Muscle of leg (tissue), 3 donors: ENCODE measurements at regions not wholly inside any gene's neighbourhood (a gene's known extent, or its start where the extent isn't known, plus 50 kb on each side); places are given as distances from the start of the nearest gene placed in this dataset.

Experiments used
- DNase-seq: peaks from one replicate; pipeline ENCODE4 v3.0.0; 2013
- H3K27ac ChIP-seq: one replicate; pipeline ENCODE4 v1.5.1; 2013; ENCODE audit warnings: mild to moderate bottlenecking, low read length, control low read depth
- H3K27me3 ChIP-seq: one replicate; pipeline ENCODE4 v1.6.1; 2013; ENCODE audit warnings: low read length; ENCODE audit not compliant: control insufficient read depth, insufficient read depth
- H3K36me3 ChIP-seq: one replicate; pipeline ENCODE4 v1.6.1; 2013; ENCODE audit warnings: low read length; ENCODE audit not compliant: control insufficient read depth, insufficient read depth
- H3K4me1 ChIP-seq: one replicate; pipeline ENCODE4 v1.6.1; 2013; ENCODE audit warnings: low read length; ENCODE audit not compliant: control insufficient read depth, insufficient read depth
- H3K4me3 ChIP-seq: one replicate; pipeline ENCODE4 v1.5.1; 2013; ENCODE audit warnings: low read length, control low read depth
- H3K9me3 ChIP-seq: replicated peaks from 2 replicates; pipeline ENCODE4 v1.6.1; 2013; ENCODE audit warnings: low read depth, low read length; ENCODE audit not compliant: control insufficient read depth
- WGBS: methylation state at CpG from one replicate; pipeline ENCODE4 v1.1.5; 2013; ENCODE audit warnings: missing lambda C conversion rate; ENCODE audit not compliant: insufficient coverage; 5-methylcytosine and 5-hydroxymethylcytosine counted together

GRCh38 chr14:89613260-89614008 lies 196.4 kb upstream of the FOXN3 start:
- no CpG with 5 or more reads among the region's 5 CpGs for WGBS
- Histone ChIP-seq H3K27ac (no peak overlapping the region), H3K9me3 (peaks cover 2% of the 10 kb centered on the region), H3K36me3 (no peaks in the 10 kb centered on the region), H3K4me3 (no peak overlapping the region), H3K4me1 (peaks cover 17% of the 10 kb centered on the region), H3K27me3 (no peaks in the 10 kb centered on the region)
- no peak for DNase-seq

- peak; percentile 46 for DNase-seq
- Histone ChIP-seq H3K4me1 (peaks cover 10% of the 10 kb centered on the region), H3K4me3 (no peak overlapping the region), H3K36me3 (no peaks in the 10 kb centered on the region), H3K27ac (no peak overlapping the region), H3K9me3 (peaks cover 6% of the 10 kb centered on the region), H3K27me3 (no peaks in the 10 kb centered on the region)
- WGBS = 32% methylated on average over 5 of the region's 12 CpGs
Observed at GRCh38 chr14:89609500-89610100, 192.6 kb upstream of the FOXN3 start.

- H3K36me3 ChIP-seq = no peaks in the 10 kb centered on the region
- H3K27ac ChIP-seq = no peak overlapping the region
- peaks cover 6% of the 10 kb centered on the region for H3K9me3 ChIP-seq
- H3K27me3 ChIP-seq = no peaks in the 10 kb centered on the region
- H3K4me3 ChIP-seq = no peak overlapping the region
- no peak for DNase-seq
- 93% methylated on average over 5 of the region's 6 CpGs for WGBS
- H3K4me1 ChIP-seq = peaks cover 7% of the 10 kb centered on the region
Observed at GRCh38 chr14:89607453-89607852, 190.4 kb upstream of the FOXN3 start.

GRCh38 chr14:89603938-89604480 lies 187.0 kb upstream of the FOXN3 start:
- H3K27me3 ChIP-seq = no peaks in the 10 kb centered on the region
- no peak for DNase-seq
- no peaks in the 10 kb centered on the region for H3K36me3 ChIP-seq
- H3K4me1 ChIP-seq = no peaks in the 10 kb centered on the region
- H3K27ac ChIP-seq = no peak overlapping the region
- no CpG with 5 or more reads among the region's 10 CpGs for WGBS
- peaks cover 14% of the 10 kb centered on the region for H3K9me3 ChIP-seq
- H3K4me3 ChIP-seq = no peak overlapping the region

GRCh38 chr14:89600950-89601826 lies 184.2 kb upstream of the FOXN3 start:
- Histone ChIP-seq H3K27ac (peak overlapping the region; percentile 33), H3K36me3 (no peaks in the 10 kb centered on the region), H3K4me1 (no peaks in the 10 kb centered on the region), H3K4me3 (no peak overlapping the region), H3K27me3 (no peaks in the 10 kb centered on the region), H3K9me3 (peaks cover 29% of the 10 kb centered on the region)
- 50% methylated on average over 1 of the region's 3 CpGs for WGBS
- no peak for DNase-seq

GRCh38 chr14:89600029-89600428 lies 183.0 kb upstream of the FOXN3 start:
- no peaks in the 10 kb centered on the region for H3K36me3 ChIP-seq
- H3K27me3 ChIP-seq = no peaks in the 10 kb centered on the region
- peaks cover 25% of the 10 kb centered on the region for H3K9me3 ChIP-seq
- H3K4me1 ChIP-seq = no peaks in the 10 kb centered on the region
- H3K4me3 ChIP-seq = no peak overlapping the region
- DNase-seq = no peak
- no peak overlapping the region for H3K27ac ChIP-seq

- no peaks in the 10 kb centered on the region for H3K36me3 ChIP-seq
- DNase-seq = no peak
- H3K27me3 ChIP-seq = no peaks in the 10 kb centered on the region
- no peak overlapping the region for H3K4me3 ChIP-seq
- WGBS = no CpG with 5 or more reads among the region's 2 CpGs
- no peak overlapping the region for H3K27ac ChIP-seq
- peaks cover 31% of the 10 kb centered on the region for H3K9me3 ChIP-seq
- H3K4me1 ChIP-seq = no peaks in the 10 kb centered on the region
Observed at GRCh38 chr14:89598548-89599186, 181.6 kb upstream of the FOXN3 start.

- Histone ChIP-seq H3K9me3 (peaks cover 14% of the 10 kb centered on the region), H3K27me3 (no peaks in the 10 kb centered on the region), H3K4me3 (no peak overlapping the region), H3K36me3 (no peaks in the 10 kb centered on the region), H3K27ac (no peak overlapping the region), H3K4me1 (peaks cover 2% of the 10 kb centered on the region)
- DNase-seq = no peak
Observed at GRCh38 chr14:89592961-89593360, 175.9 kb upstream of the FOXN3 start.

- H3K27ac ChIP-seq = no peak overlapping the region
- no peak overlapping the region for H3K4me3 ChIP-seq
- no peaks in the 10 kb centered on the region for H3K27me3 ChIP-seq
- peak; percentile 72 for DNase-seq
- H3K4me1 ChIP-seq = peaks cover 2% of the 10 kb centered on the region
- no peaks in the 10 kb centered on the region for H3K36me3 ChIP-seq
- peaks cover 3% of the 10 kb centered on the region for H3K9me3 ChIP-seq
- 100% methylated on average over 1 of the region's 11 CpGs for WGBS
Observed at GRCh38 chr14:89589400-89590118, 172.5 kb upstream of the FOXN3 start.
